HepG2 (cell line): ENCODE measurements at regions not wholly inside any gene's neighbourhood (a gene's known extent, or its start where the extent isn't known, plus 50 kb on each side); places are given as distances from the start of the nearest gene placed in this dataset.

Experiments used
- CEBPG ChIP-seq: IDR thresholded peaks from 2 replicates; pipeline ENCODE4 v1.6.1; 2016
- REST ChIP-seq, 2 experiments: IDR thresholded peaks; 2 replicates each; pipeline ENCODE4 v1.6.1; 2011 to 2012; ENCODE audit warnings: low read length in 2 of 2, borderline replicate concordance in 1 of 2, low read depth in 1 of 2, mild to moderate bottlenecking in 1 of 2, moderate library complexity in 1 of 2
- SETDB1 ChIP-seq: sonication (generic); formaldehyde crosslinking; IDR thresholded peaks from 2 replicates; pipeline ENCODE4 v1.5.1; 2020; ENCODE audit warnings: missing genetic modification reagents, mild to moderate bottlenecking, borderline replicate concordance
- UBTF ChIP-seq: sonication (generic); formaldehyde crosslinking; IDR thresholded peaks from 2 replicates; pipeline ENCODE4 v1.4.0; 2020; ENCODE audit warnings: mild to moderate bottlenecking, missing genetic modification reagents
- ZNF207 ChIP-seq: fragments of 450-650 bp; IDR thresholded peaks from 2 replicates; pipeline ENCODE4 v1.6.1; 2016; ENCODE audit warnings: antibody characterized with exemption, borderline replicate concordance
- ZNF280B ChIP-seq: sonication (generic); formaldehyde crosslinking; IDR thresholded peaks from 2 replicates; pipeline ENCODE4 v1.5.0; 2020; ENCODE audit warnings: missing genetic modification reagents, mild to moderate bottlenecking, borderline replicate concordance

- TF ChIP-seq REST (IDR thresholded peaks at IDR 0.05; ENCODE audit: borderline replicate concordance in 1 of 2, low read depth in 1 of 2, low read length in 2 of 2) (no peak), CEBPG (CRISPR knock-in tag) (no peak), UBTF (CRISPR knock-in tag) (no peak), ZNF280B (no peak), SETDB1 (no peak), ZNF207 (no peak)
Observed at GRCh38 chr9:71363286-71363961, 242.0 kb upstream of the TRPM3 start.
